ENCODE measurements at regions not wholly inside any gene's neighbourhood (a gene's known extent, or its start where the extent isn't known, plus 50 kb on each side); places are given as distances from the start of the nearest gene placed in this dataset.
"Not testable (repeated sequence)": the region's sequence is repeated elsewhere in the genome, so short reads cannot be mapped to it uniquely, and the experiment has no call there.

GRCh38 chr5:93985940-93986570 lies 244.7 kb upstream of the POU5F2 start:
- not testable (repeated sequence) for H3K4me3 ChIP-seq, H3K36me3 ChIP-seq, H3K9me3 ChIP-seq, H3K27me3 ChIP-seq, DNase-seq

- H3K27me3 ChIP-seq, result no peaks in the 10 kb centered on the region
- no peak for DNase-seq
- no peaks in the 10 kb centered on the region for H3K36me3 ChIP-seq
- no peak overlapping the region for H3K4me3 ChIP-seq
- H3K9me3 ChIP-seq, result peaks cover 25% of the 10 kb centered on the region
Observed at GRCh38 chr5:93978222-93978621, 236.8 kb upstream of the POU5F2 start.

DNA sequence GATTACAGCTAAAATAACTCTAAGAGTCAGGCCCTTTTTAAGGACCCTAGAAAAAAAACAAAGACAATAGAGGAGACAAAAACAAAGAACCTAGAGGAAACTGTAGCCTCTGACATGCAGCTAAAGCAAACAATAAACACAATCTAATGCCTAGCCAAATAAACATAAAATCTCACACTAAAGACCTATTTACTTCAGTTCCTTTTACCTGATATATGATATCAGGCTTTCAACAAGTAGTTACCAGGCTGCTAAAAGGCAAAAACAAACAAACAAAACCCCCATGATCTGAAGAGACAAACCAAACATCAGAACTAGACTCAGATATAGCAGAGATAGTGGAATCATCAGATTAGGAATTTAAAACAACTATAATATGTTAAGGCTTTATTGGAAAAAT lies 226.5 kb upstream of the POU5F2 start:
- Histone ChIP-seq H3K9me3 (no peaks in the 10 kb centered on the region), H3K36me3 (no peaks in the 10 kb centered on the region), H3K4me3 (no peak overlapping the region), H3K27me3 (no peaks in the 10 kb centered on the region)
- no peak for DNase-seq

DNA sequence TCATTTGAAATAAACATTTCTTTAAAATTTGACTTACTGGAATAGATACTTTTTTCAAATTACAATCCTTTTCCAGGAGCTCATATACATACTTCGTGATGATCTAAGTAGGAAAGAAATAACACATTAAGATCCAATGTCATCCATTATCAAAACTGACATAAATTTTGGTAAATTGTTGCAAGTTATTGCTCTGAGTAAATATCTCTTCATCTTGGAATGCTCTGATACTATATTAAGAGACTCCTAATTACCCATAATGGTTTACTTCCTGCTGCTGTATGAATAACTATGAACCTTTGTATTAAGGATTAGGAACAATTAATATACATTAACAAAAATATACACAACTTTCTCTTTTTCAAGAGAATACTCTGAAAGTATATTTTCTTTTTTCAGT lies 223.0 kb upstream of the POU5F2 start:
- no peaks in the 10 kb centered on the region for H3K9me3 ChIP-seq
- no peaks in the 10 kb centered on the region for H3K36me3 ChIP-seq
- no peaks in the 10 kb centered on the region for H3K27me3 ChIP-seq
- H3K4me3 ChIP-seq, result no peak overlapping the region
- DNase-seq, result no peak

DNA sequence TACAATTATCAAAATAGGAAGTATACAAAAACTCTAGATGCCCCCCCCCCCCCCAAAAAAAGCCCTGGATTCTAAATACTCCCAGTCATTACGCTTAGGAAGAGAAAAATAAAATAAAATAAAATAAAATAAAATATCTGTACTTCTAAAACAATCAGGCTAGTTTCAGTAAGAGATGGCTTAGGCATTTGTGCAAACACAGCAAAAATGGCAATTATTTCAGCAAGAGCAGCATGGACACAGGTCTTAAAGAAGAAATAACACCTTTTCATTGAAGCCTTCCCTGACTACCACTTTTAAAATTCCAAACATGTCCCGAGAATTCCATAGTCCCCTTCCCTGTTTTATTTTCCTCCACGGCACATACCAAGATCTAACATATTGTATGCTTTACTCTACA lies 218.6 kb upstream of the POU5F2 start:
- no peaks in the 10 kb centered on the region for H3K36me3 ChIP-seq
- no peak for DNase-seq
- no peaks in the 10 kb centered on the region for H3K9me3 ChIP-seq
- H3K27me3 ChIP-seq, result no peaks in the 10 kb centered on the region
- no peak overlapping the region for H3K4me3 ChIP-seq

GRCh38 chr5:93956006-93956405 lies 214.6 kb upstream of the POU5F2 start:
- H3K4me3 ChIP-seq, result no peak overlapping the region
- DNase-seq, result no peak
- peaks cover 3% of the 10 kb centered on the region; the same call in 1 of the 2 replicates for H3K36me3 ChIP-seq
- H3K27me3 ChIP-seq, result no peaks in the 10 kb centered on the region
- H3K9me3 ChIP-seq, result no peaks in the 10 kb centered on the region

DNA sequence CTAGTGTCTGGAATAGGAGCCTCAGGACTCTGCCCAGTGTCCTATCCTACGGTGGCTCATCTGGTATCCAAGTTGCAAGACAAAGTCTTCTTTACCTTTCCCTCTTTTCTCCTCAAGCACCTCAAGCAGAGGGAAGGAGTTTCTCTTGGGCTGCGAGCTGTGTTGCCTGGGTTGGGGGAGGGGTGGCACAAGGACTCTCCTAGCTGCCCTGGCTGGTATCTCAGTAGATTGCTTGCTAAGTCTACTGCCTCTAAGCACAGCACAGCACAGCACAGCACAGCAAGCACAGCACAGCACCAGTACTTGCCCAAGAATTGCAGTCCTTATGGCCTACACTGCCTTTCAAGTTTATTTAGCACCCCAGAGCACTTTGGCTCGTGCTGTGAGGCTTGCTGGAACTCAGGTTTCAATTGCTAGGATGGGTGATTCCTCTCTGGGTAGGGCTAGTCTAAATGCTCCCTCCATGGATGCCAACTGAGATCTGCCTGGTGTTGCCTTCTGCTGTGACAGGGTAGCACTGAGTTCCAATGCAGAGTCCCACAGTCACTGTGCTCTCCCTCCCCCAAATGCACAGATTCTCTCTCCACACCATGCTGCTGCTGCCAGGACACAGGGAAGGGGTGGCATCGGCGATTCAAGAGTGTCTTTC lies 213.1 kb upstream of the POU5F2 start:
- H3K36me3 ChIP-seq, result peaks cover 3% of the 10 kb centered on the region; the same call in 1 of the 2 replicates
- H3K9me3 ChIP-seq, result no peaks in the 10 kb centered on the region
- no peaks in the 10 kb centered on the region for H3K27me3 ChIP-seq
- no peak overlapping the region for H3K4me3 ChIP-seq
- no peak for DNase-seq

DNA sequence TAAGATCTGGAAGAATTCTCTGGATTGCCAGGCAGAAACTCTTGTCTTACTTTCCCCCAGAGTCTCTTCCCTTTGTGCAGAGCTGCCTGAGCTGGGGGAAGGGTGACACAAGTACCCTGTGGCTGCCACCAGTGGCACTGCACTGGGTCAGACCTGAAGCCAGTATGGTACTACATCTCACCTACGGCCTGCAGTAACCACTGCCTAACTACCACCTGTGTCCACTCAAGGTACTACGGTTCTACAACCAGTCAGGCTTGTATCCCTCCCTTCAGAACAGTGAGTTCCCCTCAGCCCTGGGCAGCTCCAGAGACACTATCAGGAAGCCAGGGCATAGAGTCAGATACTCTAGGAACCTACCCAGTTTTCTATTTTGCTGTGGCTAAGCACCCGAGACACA lies 212.0 kb upstream of the POU5F2 start:
- H3K36me3 ChIP-seq, result peaks cover 3% of the 10 kb centered on the region; the same call in 1 of the 2 replicates
- no peak for DNase-seq
- H3K9me3 ChIP-seq, result no peaks in the 10 kb centered on the region
- H3K4me3 ChIP-seq, result no peak overlapping the region
- no peaks in the 10 kb centered on the region for H3K27me3 ChIP-seq

DNA sequence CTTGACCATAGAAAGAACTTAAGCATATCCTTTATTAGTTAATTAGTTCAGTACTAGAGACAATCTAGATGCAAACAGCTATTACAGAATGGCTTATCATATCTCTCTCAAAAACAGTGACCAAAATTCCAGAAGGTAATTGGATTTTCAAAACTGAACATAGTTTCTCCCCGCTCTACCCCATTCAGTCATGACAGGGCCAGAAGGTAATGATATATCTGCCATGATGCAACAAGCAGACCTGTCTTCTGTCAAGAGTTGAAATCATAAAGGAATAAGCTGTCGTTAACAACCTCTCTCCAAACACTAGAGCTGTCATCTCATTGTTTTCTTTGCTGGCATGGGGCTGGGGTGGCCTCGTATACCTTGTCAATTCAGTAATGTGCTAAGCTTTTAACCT lies 200.5 kb upstream of the POU5F2 start:
- H3K4me3 ChIP-seq, result no peak overlapping the region
- DNase-seq, result no peak

DNA sequence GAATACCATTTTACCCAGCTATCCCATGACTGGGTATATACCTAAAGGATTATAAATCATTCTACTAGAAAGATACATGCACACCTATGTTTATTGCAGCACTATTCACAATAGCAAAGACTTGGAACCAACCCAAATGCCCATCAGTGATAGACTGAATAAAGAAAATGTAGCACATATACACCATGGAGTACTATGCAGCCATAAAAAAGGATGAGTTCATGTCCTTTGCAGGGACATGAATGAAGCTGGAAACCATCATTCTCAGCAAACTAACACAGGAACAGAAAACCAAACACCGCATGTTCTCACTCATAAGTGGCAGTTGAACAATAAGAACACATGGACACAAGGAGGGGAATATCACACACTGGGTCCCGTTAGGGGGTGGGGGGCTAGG lies 191.9 kb upstream of the POU5F2 start:
- not testable (repeated sequence) for DNase-seq, H3K4me3 ChIP-seq, H3K9me3 ChIP-seq, H3K36me3 ChIP-seq, H3K27me3 ChIP-seq

More for the DNA sequence above, 200.5 kb upstream of the POU5F2 start:
- Histone ChIP-seq H3K9me3 (no peaks in the 10 kb centered on the region), H3K27me3 (no peaks in the 10 kb centered on the region), H3K36me3 (no peaks in the 10 kb centered on the region)

GRCh38 chr5:93930098-93930497 lies 188.7 kb upstream of the POU5F2 start:
- Histone ChIP-seq H3K36me3 (no peaks in the 10 kb centered on the region), H3K27me3 (no peaks in the 10 kb centered on the region), H3K4me3 (no peak overlapping the region), H3K9me3 (no peaks in the 10 kb centered on the region)
- no peak for DNase-seq

DNA sequence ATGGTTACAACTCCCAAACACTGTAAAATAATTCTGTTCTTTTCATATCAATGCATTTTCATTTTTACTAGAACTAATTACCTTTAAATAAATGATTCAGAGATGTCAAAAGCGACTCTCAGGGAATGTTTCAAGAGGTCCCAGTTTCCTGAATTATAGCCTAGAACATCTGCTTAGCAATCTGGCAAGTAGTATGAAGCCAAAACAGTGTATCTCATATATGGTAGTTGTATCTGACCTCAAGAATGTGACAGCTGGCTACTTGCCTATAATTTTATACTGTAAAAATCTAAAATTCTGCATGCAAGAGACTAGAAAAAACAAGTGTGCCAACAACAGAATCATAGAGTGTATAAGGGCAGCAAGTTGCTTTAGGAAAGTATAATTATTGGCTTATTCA lies 187.7 kb upstream of the POU5F2 start:
- no peaks in the 10 kb centered on the region for H3K27me3 ChIP-seq
- DNase-seq, result no peak
- no peak overlapping the region for H3K4me3 ChIP-seq
- H3K9me3 ChIP-seq, result no peaks in the 10 kb centered on the region
- H3K36me3 ChIP-seq, result no peaks in the 10 kb centered on the region

DNA sequence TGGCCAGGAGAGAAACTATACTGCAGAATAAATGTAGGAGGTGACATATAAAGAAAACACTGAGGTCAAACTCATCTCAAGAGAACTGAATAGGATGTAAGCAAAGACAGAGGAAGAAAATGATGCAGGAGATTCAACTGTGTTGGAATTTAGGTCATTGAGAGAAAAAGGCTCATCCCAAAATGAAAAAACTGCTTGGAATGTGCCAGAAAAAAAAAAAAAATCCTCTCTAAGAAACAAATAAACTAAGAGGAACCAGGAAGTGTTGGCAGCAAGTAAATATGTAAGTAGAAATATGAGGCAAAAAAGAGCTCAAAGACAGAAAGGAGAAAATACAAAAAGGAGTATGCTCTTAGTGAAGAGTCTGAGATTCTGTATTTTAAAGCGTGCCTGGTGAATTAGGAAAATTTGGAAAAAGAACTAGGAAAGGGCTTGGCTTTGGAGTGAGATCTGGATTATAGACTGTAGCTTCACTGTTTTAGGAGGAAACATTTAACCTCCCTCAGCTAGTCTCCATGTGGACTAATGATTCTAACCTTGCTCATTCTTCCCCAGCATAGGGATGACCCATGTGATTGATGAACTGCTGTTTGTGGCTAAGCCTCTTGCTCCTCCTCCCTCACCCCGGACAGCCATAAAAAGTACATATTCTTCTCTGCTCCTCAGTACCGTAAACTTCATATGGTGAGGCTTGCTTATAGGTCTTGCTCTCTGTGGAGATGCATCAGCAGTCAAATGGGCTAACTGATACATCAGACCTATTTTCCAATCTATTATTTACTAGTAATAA lies 185.6 kb upstream of the POU5F2 start:
- H3K36me3 ChIP-seq, result no peaks in the 10 kb centered on the region
- no peaks in the 10 kb centered on the region for H3K27me3 ChIP-seq
- no peak for DNase-seq
- no peaks in the 10 kb centered on the region for H3K9me3 ChIP-seq
- H3K4me3 ChIP-seq, result no peak overlapping the region

DNA sequence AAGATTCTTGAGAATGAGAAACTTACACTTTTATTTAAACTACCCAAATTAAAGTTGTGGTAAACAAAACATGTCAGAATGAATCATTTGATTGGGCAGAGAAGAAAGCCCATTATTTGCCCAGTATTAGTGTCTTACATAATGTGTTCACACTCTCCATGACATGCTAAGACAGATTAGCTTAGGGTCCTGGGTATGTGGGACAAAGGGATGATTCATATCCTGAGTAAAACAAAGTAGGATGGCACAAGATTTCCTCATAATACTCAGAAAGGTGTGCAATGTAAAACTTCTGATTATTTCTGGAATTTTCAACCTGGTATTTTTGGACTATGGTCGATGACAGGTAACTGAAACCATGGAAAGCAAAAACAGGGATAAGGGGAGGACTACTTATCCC lies 183.9 kb upstream of the POU5F2 start:
- Histone ChIP-seq H3K9me3 (no peaks in the 10 kb centered on the region), H3K4me3 (no peak overlapping the region), H3K27me3 (no peaks in the 10 kb centered on the region), H3K36me3 (no peaks in the 10 kb centered on the region)
- DNase-seq, result no peak

DNA sequence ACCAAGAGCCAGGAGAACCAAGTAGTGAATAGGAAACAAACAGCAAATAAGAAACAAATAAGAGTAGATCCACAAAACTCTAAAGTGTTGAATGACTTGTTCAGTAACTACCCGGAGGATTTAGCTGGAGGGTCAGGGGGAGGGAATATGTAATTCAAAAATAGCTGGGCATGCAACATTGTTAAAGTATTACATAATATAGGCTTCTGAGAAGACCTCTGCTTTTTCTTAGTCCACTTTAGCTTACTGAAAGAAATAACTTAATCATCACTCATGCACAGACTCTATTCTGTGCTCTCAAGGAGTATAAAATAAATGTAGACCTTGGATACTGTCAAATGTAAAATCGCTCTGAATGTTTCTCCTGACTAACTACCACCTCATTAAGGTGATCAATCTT lies 183.2 kb upstream of the POU5F2 start:
- H3K9me3 ChIP-seq, result no peaks in the 10 kb centered on the region
- H3K4me3 ChIP-seq, result no peak overlapping the region
- no peaks in the 10 kb centered on the region for H3K36me3 ChIP-seq
- DNase-seq, result no peak
- no peaks in the 10 kb centered on the region for H3K27me3 ChIP-seq

DNA sequence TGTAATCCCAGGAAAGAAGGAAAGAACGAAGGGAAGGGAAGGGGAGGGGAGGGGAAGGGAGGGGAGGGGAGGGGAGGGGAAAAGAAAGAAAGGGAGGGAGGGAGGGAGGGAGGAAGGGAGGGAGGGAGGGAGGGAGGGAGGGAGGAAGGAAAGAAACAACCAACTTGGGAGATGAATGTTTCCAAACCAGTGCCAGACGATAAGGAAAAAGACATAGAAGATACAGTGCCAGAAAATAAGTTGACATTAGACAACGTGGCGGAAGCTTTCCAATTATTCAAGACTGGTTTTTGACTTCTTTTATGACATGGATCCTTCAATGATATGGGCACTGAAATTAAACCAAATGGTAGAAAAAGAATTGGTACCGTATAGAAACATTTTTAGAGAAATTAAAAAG lies 181.2 kb upstream of the POU5F2 start:
- no peaks in the 10 kb centered on the region for H3K36me3 ChIP-seq
- H3K9me3 ChIP-seq, result no peaks in the 10 kb centered on the region
- no peaks in the 10 kb centered on the region for H3K27me3 ChIP-seq
- DNase-seq, result no peak
- no peak overlapping the region for H3K4me3 ChIP-seq

DNA sequence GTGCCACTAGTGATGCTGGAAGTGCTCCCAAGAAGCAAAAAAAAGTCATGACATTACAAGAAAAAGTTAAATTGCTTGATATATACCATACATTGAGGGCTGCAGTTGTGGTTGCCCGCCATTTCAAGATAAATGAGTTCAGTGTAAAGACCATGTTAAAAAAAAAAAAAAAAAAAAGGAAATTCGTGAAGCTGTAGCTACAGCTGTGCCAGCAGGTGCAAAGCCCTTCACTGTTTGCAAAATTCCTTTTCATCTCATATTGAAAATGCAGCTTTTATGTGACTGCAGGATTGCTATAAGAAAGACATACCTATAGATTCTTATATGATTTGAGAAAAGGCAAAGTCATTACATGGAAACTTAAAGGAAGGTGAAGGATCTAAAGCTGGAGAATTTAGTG lies 179.6 kb upstream of the POU5F2 start:
- Histone ChIP-seq H3K36me3 (no peaks in the 10 kb centered on the region), H3K27me3 (no peaks in the 10 kb centered on the region), H3K9me3 (no peaks in the 10 kb centered on the region), H3K4me3 (no peak overlapping the region)
- DNase-seq, result no peak

- no peaks in the 10 kb centered on the region for H3K9me3 ChIP-seq
- DNase-seq, result no peak
- H3K36me3 ChIP-seq, result no peaks in the 10 kb centered on the region
- no peaks in the 10 kb centered on the region for H3K27me3 ChIP-seq
- H3K4me3 ChIP-seq, result no peak overlapping the region
Observed at GRCh38 chr5:93916872-93917271, 175.5 kb upstream of the POU5F2 start.

Data from MG63 (cell line).